Astrocyte (in vitro differentiated cells and primary cell): ENCODE measurements at regions not wholly inside any gene's neighbourhood (a gene's known extent, or its start where the extent isn't known, plus 50 kb on each side); places are given as distances from the start of the nearest gene placed in this dataset.

Experiments
- DNase-seq: peaks from one replicate; pipeline ENCODE4 v3.0.0-alpha.2; 2010; ENCODE audit warnings: low read depth
- FAIRE-seq: peaks from 2 replicates; lab custom pipeline; 2011; peaks lifted over from hg19 to GRCh38; lab: Jason Lieb, UNC
- H2AFZ ChIP-seq: 2 replicates; pipeline ENCODE4 v1.6.0; 2012; ENCODE audit warnings: low read depth, low read length, inconsistent platforms
- H3K27ac ChIP-seq: 2 replicates; pipeline ENCODE4 v1.5.1; 2011; ENCODE audit warnings: low read depth, low read length, inconsistent platforms
- H3K27me3 ChIP-seq: 2 replicates; pipeline ENCODE4 v1.6.0; 2011; ENCODE audit warnings: low read length, inconsistent platforms; ENCODE audit not compliant: insufficient read depth
- H3K36me3 ChIP-seq: 2 replicates; pipeline ENCODE4 v1.5.1; 2011; ENCODE audit warnings: low read length, inconsistent platforms; ENCODE audit not compliant: insufficient read depth
- H3K4me1 ChIP-seq: 2 replicates; pipeline ENCODE4 v1.5.1; 2011; ENCODE audit warnings: low read length, inconsistent platforms; ENCODE audit not compliant: insufficient read depth
- H3K4me2 ChIP-seq: 2 replicates; pipeline ENCODE4 v1.6.0; 2012; ENCODE audit warnings: low read length, inconsistent platforms
- H3K4me3 ChIP-seq: 2 replicates; pipeline ENCODE4 v1.5.1; 2011; ENCODE audit warnings: low read depth, mild to moderate bottlenecking, low read length, inconsistent platforms; ENCODE audit not compliant: insufficient read depth
- H3K79me2 ChIP-seq: 2 replicates; pipeline ENCODE4 v1.6.0; 2012; ENCODE audit warnings: mild to moderate bottlenecking, low read length, inconsistent platforms; ENCODE audit not compliant: insufficient read depth
- H3K9ac ChIP-seq: 2 replicates; pipeline ENCODE4 v1.6.0; 2012; ENCODE audit warnings: mild to moderate bottlenecking, low read length, inconsistent platforms
- H3K9me3 ChIP-seq: 2 replicates; pipeline ENCODE4 v1.5.1; 2012; ENCODE audit warnings: low read depth, mild to moderate bottlenecking, low read length, inconsistent platforms; ENCODE audit not compliant: insufficient read depth
- H4K20me1 ChIP-seq: 2 replicates; pipeline ENCODE4 v1.6.0; 2012; ENCODE audit warnings: low read length, inconsistent platforms; ENCODE audit not compliant: insufficient read depth
- H3K27ac Mint-ChIP-seq: one replicate; pipeline ENCODE4 v1.8.0; 2021; ENCODE audit warnings: mild to moderate bottlenecking, mixed read lengths; ENCODE audit not compliant: unreplicated experiment
- H3K27me3 Mint-ChIP-seq: one replicate; pipeline ENCODE4 v1.8.0; 2021; ENCODE audit warnings: low read depth, mixed read lengths; ENCODE audit not compliant: unreplicated experiment
- H3K36me3 Mint-ChIP-seq: one replicate; pipeline ENCODE4 v1.8.0; 2021; ENCODE audit warnings: low read depth, mixed read lengths; ENCODE audit not compliant: unreplicated experiment
- H3K4me1 Mint-ChIP-seq: one replicate; pipeline ENCODE4 v1.8.0; 2021; ENCODE audit warnings: low read depth, mixed read lengths; ENCODE audit not compliant: unreplicated experiment
- H3K4me3 Mint-ChIP-seq: one replicate; pipeline ENCODE4 v1.8.0; 2021; ENCODE audit warnings: mild to moderate bottlenecking, moderate library complexity, mixed read lengths; ENCODE audit not compliant: unreplicated experiment
- H3K9me3 Mint-ChIP-seq: one replicate; pipeline ENCODE4 v1.8.0; 2021; ENCODE audit warnings: mild to moderate bottlenecking, mixed read lengths; ENCODE audit not compliant: unreplicated experiment
- EZH2 ChIP-seq: IDR thresholded peaks from 2 replicates; pipeline ENCODE4 v1.6.1; 2012; ENCODE audit warnings: mild to moderate bottlenecking, low read length, inconsistent platforms; ENCODE audit not compliant: insufficient read depth
- TF ChIP-seq, protein P1 (sequence below): IDR thresholded peaks from 2 replicates; pipeline ENCODE4 v1.5.1; 2011; ENCODE audit warnings: low read depth, mild to moderate bottlenecking, inconsistent platforms, low read length, moderate library complexity; ENCODE audit not compliant: insufficient read depth

DNA sequence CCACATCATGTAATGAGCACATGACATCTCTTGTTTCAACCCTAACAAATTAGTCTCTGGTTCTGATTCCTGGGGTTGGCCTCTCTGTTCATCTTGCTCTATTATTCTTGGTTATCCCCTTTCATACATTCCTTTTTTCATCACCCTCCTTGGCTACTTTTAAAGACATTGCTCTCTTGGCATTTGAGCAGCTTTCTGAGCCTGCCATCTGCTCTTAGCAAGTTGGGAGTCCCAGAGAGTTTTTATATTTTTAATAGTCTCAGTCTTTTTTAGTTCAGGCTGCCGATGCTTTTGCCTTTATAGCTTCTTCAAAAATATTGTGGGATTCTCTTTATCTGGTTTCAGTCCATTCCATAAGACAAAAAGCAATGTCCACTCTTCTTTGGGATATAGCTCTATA, 1270.9 kb downstream of the ADGRL3 start:
- TF ChIP-seq EZH2: no peak
- TF ChIP-seq, protein P1, sequence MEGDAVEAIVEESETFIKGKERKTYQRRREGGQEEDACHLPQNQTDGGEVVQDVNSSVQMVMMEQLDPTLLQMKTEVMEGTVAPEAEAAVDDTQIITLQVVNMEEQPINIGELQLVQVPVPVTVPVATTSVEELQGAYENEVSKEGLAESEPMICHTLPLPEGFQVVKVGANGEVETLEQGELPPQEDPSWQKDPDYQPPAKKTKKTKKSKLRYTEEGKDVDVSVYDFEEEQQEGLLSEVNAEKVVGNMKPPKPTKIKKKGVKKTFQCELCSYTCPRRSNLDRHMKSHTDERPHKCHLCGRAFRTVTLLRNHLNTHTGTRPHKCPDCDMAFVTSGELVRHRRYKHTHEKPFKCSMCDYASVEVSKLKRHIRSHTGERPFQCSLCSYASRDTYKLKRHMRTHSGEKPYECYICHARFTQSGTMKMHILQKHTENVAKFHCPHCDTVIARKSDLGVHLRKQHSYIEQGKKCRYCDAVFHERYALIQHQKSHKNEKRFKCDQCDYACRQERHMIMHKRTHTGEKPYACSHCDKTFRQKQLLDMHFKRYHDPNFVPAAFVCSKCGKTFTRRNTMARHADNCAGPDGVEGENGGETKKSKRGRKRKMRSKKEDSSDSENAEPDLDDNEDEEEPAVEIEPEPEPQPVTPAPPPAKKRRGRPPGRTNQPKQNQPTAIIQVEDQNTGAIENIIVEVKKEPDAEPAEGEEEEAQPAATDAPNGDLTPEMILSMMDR: no peak
- no peak for FAIRE-seq
- no peaks in the 10 kb centered on the region for H3K9me3 Mint-ChIP-seq
- H3K27me3 Mint-ChIP-seq: no peaks in the 10 kb centered on the region
- no peak overlapping the region for H3K27ac ChIP-seq
- no peaks in the 10 kb centered on the region for H4K20me1 ChIP-seq
- H3K9me3 ChIP-seq: no peaks in the 10 kb centered on the region
- no peaks in the 10 kb centered on the region for H3K27me3 ChIP-seq
- no peak overlapping the region for H3K9ac ChIP-seq
- no peak overlapping the region for H3K4me2 ChIP-seq
- no peak overlapping the region for H3K4me3 Mint-ChIP-seq
- H3K79me2 ChIP-seq: no peaks in the 10 kb centered on the region
- H3K27ac Mint-ChIP-seq: no peak overlapping the region
- H3K4me1 Mint-ChIP-seq: peaks cover 2% of the 10 kb centered on the region
- no peak overlapping the region for H3K4me3 ChIP-seq
- H3K36me3 ChIP-seq: no peaks in the 10 kb centered on the region
- H3K36me3 Mint-ChIP-seq: no peaks in the 10 kb centered on the region
- H3K4me1 ChIP-seq: no peaks in the 10 kb centered on the region
- DNase-seq: no peak
- H2AFZ ChIP-seq: no peak overlapping the region

DNA sequence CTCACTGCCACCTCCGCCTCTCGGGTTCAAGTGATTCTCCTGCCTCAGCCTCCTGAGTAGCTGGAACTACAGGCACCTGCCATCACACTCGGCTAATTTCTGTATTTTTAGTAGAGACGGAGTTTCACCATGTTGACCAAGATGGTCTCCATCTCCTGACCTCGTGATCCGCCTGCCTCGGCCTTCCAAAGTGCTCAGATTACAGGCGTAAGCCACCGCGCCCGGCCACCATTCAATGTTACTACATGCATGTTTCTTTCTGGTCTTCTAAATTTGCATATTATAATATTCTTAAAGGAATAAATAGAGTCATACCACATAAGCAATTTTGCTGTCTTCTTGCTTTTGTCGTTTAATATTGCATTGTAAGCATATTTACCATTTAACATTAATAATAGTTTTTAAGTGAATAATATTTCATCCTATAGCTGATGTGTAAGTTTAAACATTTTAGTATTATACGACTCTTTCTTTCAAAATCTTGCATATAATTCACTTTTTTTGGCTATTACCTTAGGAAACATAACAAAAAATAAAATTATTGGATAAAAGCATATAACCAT, 1270.4 kb downstream of the ADGRL3 start:
- no peak for FAIRE-seq
- H3K4me3 ChIP-seq: no peak overlapping the region
- H2AFZ ChIP-seq: no peak overlapping the region
- no peaks in the 10 kb centered on the region for H3K9me3 ChIP-seq
- H3K4me1 ChIP-seq: no peaks in the 10 kb centered on the region
- H3K27ac ChIP-seq: no peak overlapping the region
- no peaks in the 10 kb centered on the region for H3K36me3 ChIP-seq
- Mint-ChIP-seq H3K36me3 (no peaks in the 10 kb centered on the region), H3K4me1 (peaks cover 2% of the 10 kb centered on the region), H3K27ac (no peak overlapping the region), H3K27me3 (no peaks in the 10 kb centered on the region), H3K9me3 (no peaks in the 10 kb centered on the region), H3K4me3 (no peak overlapping the region)
- no peak overlapping the region for H3K9ac ChIP-seq
- H4K20me1 ChIP-seq: no peaks in the 10 kb centered on the region
- DNase-seq: no peak
- no peak overlapping the region for H3K4me2 ChIP-seq
- no peak for TF ChIP-seq EZH2
- TF ChIP-seq, protein P1: no peak
- H3K79me2 ChIP-seq: no peaks in the 10 kb centered on the region
- H3K27me3 ChIP-seq: no peaks in the 10 kb centered on the region

DNA sequence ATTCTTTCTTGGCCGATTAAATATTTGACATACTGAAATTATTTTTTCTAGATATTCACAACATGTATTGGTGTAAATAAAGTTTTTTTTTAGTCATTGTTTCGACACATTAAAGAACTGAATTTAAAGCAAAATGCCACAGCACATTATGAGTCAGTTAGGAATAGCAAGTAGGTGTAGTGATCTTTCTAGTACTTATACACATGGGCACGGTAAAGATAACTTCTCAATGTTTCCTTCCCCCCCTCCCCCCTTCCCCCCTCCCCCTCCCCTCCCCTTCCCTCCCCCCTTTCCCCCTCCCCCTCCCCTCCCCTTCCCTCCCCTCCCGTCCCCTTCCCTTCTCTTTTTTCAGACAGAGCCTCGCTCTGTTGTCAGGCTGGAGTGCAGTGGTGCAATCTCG, 1269.9 kb downstream of the ADGRL3 start:
- Histone ChIP-seq H3K9me3 (no peaks in the 10 kb centered on the region), H3K27me3 (no peaks in the 10 kb centered on the region), H3K4me2 (no peak overlapping the region), H3K79me2 (no peaks in the 10 kb centered on the region), H3K9ac (no peak overlapping the region), H3K4me1 (no peaks in the 10 kb centered on the region), H3K36me3 (no peaks in the 10 kb centered on the region), H3K4me3 (no peak overlapping the region), H3K27ac (no peak overlapping the region), H4K20me1 (no peaks in the 10 kb centered on the region), H2AFZ (no peak overlapping the region)
- Mint-ChIP-seq H3K36me3 (no peaks in the 10 kb centered on the region), H3K4me3 (no peak overlapping the region), H3K27ac (no peak overlapping the region), H3K27me3 (no peaks in the 10 kb centered on the region), H3K4me1 (no peaks in the 10 kb centered on the region), H3K9me3 (no peaks in the 10 kb centered on the region)
- DNase-seq (no peak), FAIRE-seq (no peak)
- TF ChIP-seq, protein P1: no peak
